AG04450 (cell line): ENCODE measurements at regions not wholly inside any gene's neighbourhood (a gene's known extent, or its start where the extent isn't known, plus 50 kb on each side); places are given as distances from the start of the nearest gene placed in this dataset.

Experiments used
- CTCF ChIA-PET: fragments of 300-600, 350-600 bp; formaldehyde crosslinking; extraction: SDS; loops from one replicate; lab custom pipeline; 2022; ENCODE audit warnings: antibody characterized with exemption, inconsistent platforms; lab: Charles Lee
- POLR2A ChIA-PET: fragments of 350-600 bp; formaldehyde crosslinking; extraction: SDS; loops from one replicate; lab custom pipeline; 2021; ENCODE audit warnings: antibody characterized with exemption, inconsistent platforms; lab: Yijun Ruan, JAX
- DNase-seq: peaks from one replicate; pipeline ENCODE4 v3.0.0-alpha.2; 2011; ENCODE audit warnings: low read depth, low spot score
- H3K27ac ChIP-seq: one replicate; pipeline ENCODE4 v1.5.1; 2012; ENCODE audit warnings: low read depth, low read length, control low read depth
- H3K27me3 ChIP-seq: one replicate; pipeline ENCODE4 v1.6.0; 2012; ENCODE audit warnings: low read length; ENCODE audit not compliant: control insufficient read depth, insufficient read depth
- H3K4me3 ChIP-seq: 2 replicates; pipeline ENCODE4 v1.5.1; 2011; ENCODE audit warnings: mild to moderate bottlenecking, low read depth, low read length, control low read depth
- H3K9me3 ChIP-seq: 2 replicates; pipeline ENCODE4 v1.5.1; 2012; ENCODE audit warnings: low read length; ENCODE audit not compliant: control insufficient read depth, insufficient read depth
- CTCF ChIP-seq: IDR thresholded peaks from 2 replicates; pipeline ENCODE4 v1.5.1; 2011; ENCODE audit warnings: low read depth, low read length, control low read depth, inconsistent platforms

GRCh38 chr4:36872679-36873078, 371.9 kb upstream of the NWD2 start:
- DNase-seq: no peak
- TF ChIP-seq CTCF: no peak
- Histone ChIP-seq H3K27me3 (no peaks in the 10 kb centered on the region), H3K9me3 (peaks cover 8% of the 10 kb centered on the region; the same call in 1 of the 2 replicates), H3K4me3 (no peak overlapping the region), H3K27ac (no peak overlapping the region)
- CTCF ChIA-PET: no interaction called here
- POLR2A ChIA-PET: no interaction called here

GRCh38 chr4:36884151-36884550, 360.4 kb upstream of the NWD2 start:
- H3K27ac ChIP-seq: no peak overlapping the region
- H3K27me3 ChIP-seq: no peaks in the 10 kb centered on the region
- ChIA-PET CTCF (no interaction called here), POLR2A (no interaction called here)
- peaks cover 8% of the 10 kb centered on the region; the same call in 1 of the 2 replicates for H3K9me3 ChIP-seq
- no peak for TF ChIP-seq CTCF
- no peak for DNase-seq
- H3K4me3 ChIP-seq: no peak overlapping the region

GRCh38 chr4:36891971-36892370, 352.6 kb upstream of the NWD2 start:
- POLR2A ChIA-PET: no interaction called here
- CTCF ChIA-PET: no interaction called here
- Histone ChIP-seq H3K27ac (no peak overlapping the region), H3K4me3 (no peak overlapping the region), H3K27me3 (no peaks in the 10 kb centered on the region), H3K9me3 (peaks cover 19% of the 10 kb centered on the region)
- TF ChIP-seq CTCF: no peak
- DNase-seq: no peak

- ChIA-PET CTCF (no interaction called here), POLR2A (no interaction called here)
- no peak for TF ChIP-seq CTCF
- Histone ChIP-seq H3K27me3 (no peaks in the 10 kb centered on the region), H3K9me3 (peaks cover 6% of the 10 kb centered on the region; the same call in 1 of the 2 replicates), H3K4me3 (no peak overlapping the region), H3K27ac (no peak overlapping the region)
- no peak for DNase-seq
Measured at GRCh38 chr4:36900446-36900987, 344.0 kb upstream of the NWD2 start.

- no peak overlapping the region for H3K4me3 ChIP-seq
- no peak for DNase-seq
- ChIA-PET POLR2A (no interaction called here), CTCF (no interaction called here)
- TF ChIP-seq CTCF: no peak
- H3K9me3 ChIP-seq: peaks cover 11% of the 10 kb centered on the region
- no peaks in the 10 kb centered on the region for H3K27me3 ChIP-seq
- no peak overlapping the region for H3K27ac ChIP-seq
Measured at GRCh38 chr4:36904823-36905222, 339.7 kb upstream of the NWD2 start.
